ENCODE measurements at regions not wholly inside any gene's neighbourhood (a gene's known extent, or its start where the extent isn't known, plus 50 kb on each side); places are given as distances from the start of the nearest gene placed in this dataset.

- Histone ChIP-seq H3K27me3 (replicated peaks) (no peaks in the 10 kb centered on the region), H3K36me3 (replicated peaks) (no peaks in the 10 kb centered on the region), H3K4me3 (ENCODE audit: low read depth, low read length) (no peak overlapping the region), H3K27ac (no peak overlapping the region)
- in situ Hi-C loops (cut with HindIII; ENCODE audit: low pct_ligation_motif_present, low sequenced_read_pairs) = no loop called here
- no peak for TF ChIP-seq CTCF (IDR thresholded peaks at IDR 0.05; ENCODE audit: low read depth, low read length, missing control alignments)
- no peak for DNase-seq
These were observed 267.8 kb downstream of the SHOX2 start for GRCh38 chr3:157838457-157838856.

GRCh38 chr3:157837336-157837735, 268.9 kb downstream of the SHOX2 start:
- no peaks in the 10 kb centered on the region for H3K27me3 ChIP-seq (replicated peaks)
- no peaks in the 10 kb centered on the region for H3K36me3 ChIP-seq (replicated peaks)
- no peak for TF ChIP-seq CTCF (IDR thresholded peaks at IDR 0.05; ENCODE audit: low read depth, low read length, missing control alignments)
- H3K4me3 ChIP-seq (ENCODE audit: low read depth, low read length) = no peak overlapping the region
- DNase-seq = no peak
- in situ Hi-C loops (cut with HindIII; ENCODE audit: low pct_ligation_motif_present, low sequenced_read_pairs) = no loop called here
- no peak overlapping the region for H3K27ac ChIP-seq

DNA sequence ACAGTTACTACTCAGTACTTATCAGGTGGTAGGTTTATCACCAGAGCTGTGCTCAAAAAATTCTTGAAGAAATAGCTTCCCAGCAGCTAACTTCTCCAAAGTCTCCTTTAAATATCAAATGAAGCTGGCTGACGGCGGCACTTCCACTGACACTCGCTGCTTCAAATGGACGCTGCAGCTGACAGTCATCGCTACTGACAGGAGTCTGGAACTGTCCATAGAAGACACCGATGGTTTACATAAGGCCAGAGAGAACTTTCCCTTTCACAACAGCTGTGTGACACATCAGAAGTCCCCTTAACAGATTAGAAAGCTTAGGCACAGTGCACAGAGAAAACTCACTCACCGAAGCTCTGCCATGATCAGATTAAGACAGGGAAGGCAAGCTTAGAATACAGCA, 270.2 kb downstream of the SHOX2 start:
- TF ChIP-seq CTCF (IDR thresholded peaks at IDR 0.05; ENCODE audit: low read depth, low read length, missing control alignments) = no peak
- no peak for DNase-seq
- in situ Hi-C loops (cut with HindIII; ENCODE audit: low pct_ligation_motif_present, low sequenced_read_pairs) = no loop called here
- Histone ChIP-seq H3K27me3 (replicated peaks) (no peaks in the 10 kb centered on the region), H3K27ac (no peak overlapping the region), H3K36me3 (replicated peaks) (no peaks in the 10 kb centered on the region), H3K4me3 (ENCODE audit: low read depth, low read length) (no peak overlapping the region)

GRCh38 chr3:157832588-157832987, 273.6 kb downstream of the SHOX2 start:
- DNase-seq = no peak
- H3K27me3 ChIP-seq (replicated peaks) = no peaks in the 10 kb centered on the region
- TF ChIP-seq CTCF (IDR thresholded peaks at IDR 0.05; ENCODE audit: low read depth, low read length, missing control alignments) = no peak
- H3K4me3 ChIP-seq (ENCODE audit: low read depth, low read length) = no peak overlapping the region
- in situ Hi-C loops (cut with HindIII; ENCODE audit: low pct_ligation_motif_present, low sequenced_read_pairs) = no loop called here
- H3K36me3 ChIP-seq (replicated peaks) = no peaks in the 10 kb centered on the region
- H3K27ac ChIP-seq = no peak overlapping the region

DNA sequence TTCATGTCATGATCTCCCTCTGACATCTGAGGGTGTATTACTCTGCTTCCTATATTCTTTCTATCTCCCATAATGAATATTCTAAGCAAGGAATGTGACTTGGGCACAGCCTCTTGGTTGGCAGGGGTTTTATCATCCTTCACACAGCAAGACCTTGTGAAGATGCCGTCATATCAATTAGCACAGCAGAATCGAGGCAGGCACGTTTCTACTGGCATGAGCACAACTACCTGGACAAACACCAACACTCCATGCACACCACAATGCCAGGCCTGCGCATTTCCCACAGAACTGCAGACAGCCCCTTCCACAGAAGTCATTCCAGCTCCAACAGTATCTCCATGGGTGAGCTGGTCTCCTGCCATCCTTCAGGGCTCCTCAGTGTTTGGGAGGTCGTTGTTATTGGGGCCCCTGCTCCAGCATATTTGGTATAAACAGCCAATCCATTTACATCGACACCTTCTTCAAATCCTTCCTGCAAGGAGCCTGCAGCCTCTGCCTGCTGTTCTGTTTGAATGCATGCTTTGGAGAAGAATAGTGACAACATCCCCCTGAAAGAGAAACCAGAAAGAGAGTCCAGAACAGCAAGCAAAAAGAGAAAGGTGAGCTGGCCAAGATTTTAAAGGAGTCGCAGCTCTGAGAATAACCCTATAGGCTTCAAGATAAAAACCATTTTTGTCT, 275.5 kb downstream of the SHOX2 start:
- TF ChIP-seq CTCF (IDR thresholded peaks at IDR 0.05; ENCODE audit: low read depth, low read length, missing control alignments) = no peak
- no peak for DNase-seq
- no peaks in the 10 kb centered on the region for H3K27me3 ChIP-seq (replicated peaks)
- H3K27ac ChIP-seq = no peak overlapping the region
- in situ Hi-C loops (cut with HindIII; ENCODE audit: low pct_ligation_motif_present, low sequenced_read_pairs) = no loop called here
- H3K4me3 ChIP-seq (ENCODE audit: low read depth, low read length) = no peak overlapping the region
- no peaks in the 10 kb centered on the region for H3K36me3 ChIP-seq (replicated peaks)

DNA sequence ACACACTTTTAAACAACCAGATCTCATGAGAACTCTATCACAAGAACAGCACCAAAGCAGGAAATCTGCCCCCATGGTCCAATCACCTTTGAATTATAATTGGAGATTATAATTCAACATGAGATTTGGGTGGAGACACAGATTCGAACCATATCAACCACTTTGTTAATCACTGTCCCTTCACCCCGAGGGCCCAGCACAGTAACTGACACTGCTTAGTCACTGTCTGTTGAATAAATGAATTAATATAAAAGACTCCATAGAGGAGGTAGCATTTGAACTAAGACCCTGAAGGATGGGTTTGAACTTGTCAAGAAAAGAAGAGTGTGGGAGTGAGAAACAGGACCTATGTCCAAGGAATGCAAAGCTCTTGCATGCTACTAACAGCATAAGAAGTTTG, 276.4 kb downstream of the SHOX2 start:
- no peaks in the 10 kb centered on the region for H3K27me3 ChIP-seq (replicated peaks)
- no peak overlapping the region for H3K4me3 ChIP-seq (ENCODE audit: low read depth, low read length)
- H3K36me3 ChIP-seq (replicated peaks) = no peaks in the 10 kb centered on the region
- H3K27ac ChIP-seq = no peak overlapping the region
- no peak for DNase-seq
- in situ Hi-C loops (cut with HindIII; ENCODE audit: low pct_ligation_motif_present, low sequenced_read_pairs) = no loop called here
- TF ChIP-seq CTCF (IDR thresholded peaks at IDR 0.05; ENCODE audit: low read depth, low read length, missing control alignments) = no peak
